Endothelial cell of umbilical vein (primary cell): ENCODE measurements at regions not wholly inside any gene's neighbourhood (a gene's known extent, or its start where the extent isn't known, plus 50 kb on each side); places are given as distances from the start of the nearest gene placed in this dataset.
A peak's percentile ranks its signal among the peaks of the same experiment; 100 is the strongest.

Experiments
- BruUV-seq: library from RNA; stranded (reverse); fragments of 400-500 nt; replicated peaks from 2 replicates; lab custom pipeline; 2021; lab: Mats Ljungman, UMichigan
- CTCF ChIA-PET: fragments of 300-600, 350-600 bp; sonication (Branson Sonifier 250); formaldehyde crosslinking; loops from one replicate; lab custom pipeline; 2021; ENCODE audit warnings: antibody characterized with exemption, inconsistent platforms; lab: Charles Lee
- POLR2A ChIA-PET: fragments of 300-600, 350-600 bp; sonication (Branson Sonifier 250); formaldehyde crosslinking; loops from one replicate; lab custom pipeline; 2021; ENCODE audit warnings: antibody characterized with exemption, inconsistent platforms; lab: Charles Lee
- DNase-seq: peaks from one replicate; pipeline ENCODE4 v3.0.0-alpha.2; 2011; ENCODE audit warnings: low read depth, low spot score
- FAIRE-seq: peaks from 2 replicates; lab custom pipeline; 2011; peaks lifted over from hg19 to GRCh38; lab: Jason Lieb, UNC
- H2AFZ ChIP-seq: 2 replicates; pipeline ENCODE4 v1.6.0; 2012; ENCODE audit warnings: low read depth, low read length, control low read depth, inconsistent platforms
- H3K27ac ChIP-seq: 2 replicates; pipeline ENCODE4 v1.5.1; 2011; ENCODE audit warnings: low read depth, mild to moderate bottlenecking, control low read depth, low read length, moderate library complexity; ENCODE audit not compliant: insufficient read depth
- H3K27me3 ChIP-seq, 2 experiments: 2 replicates each; pipeline versions ENCODE4 v1.6.0 to v1.6.1; 2011; ENCODE audit warnings: low read length in 2 of 2, mixed read lengths in 1 of 2; ENCODE audit not compliant: control insufficient read depth in 2 of 2, insufficient read depth in 2 of 2
- H3K36me3 ChIP-seq, 2 experiments: 2 replicates in 1 of 2; 3 replicates in 1 of 2; pipeline ENCODE4 v1.5.1; 2011; ENCODE audit warnings: low read length in 2 of 2, mild to moderate bottlenecking in 1 of 2, moderate library complexity in 1 of 2; ENCODE audit not compliant: control insufficient read depth in 2 of 2, insufficient read depth in 2 of 2; ENCODE audit errors: extremely low read depth in 1 of 2
- H3K4me1 ChIP-seq: 3 replicates; pipeline ENCODE4 v1.5.1; 2011; ENCODE audit warnings: mild to moderate bottlenecking, low read length; ENCODE audit not compliant: control insufficient read depth, insufficient read depth; ENCODE audit errors: extremely low read depth
- H3K4me2 ChIP-seq: 2 replicates; pipeline ENCODE4 v1.6.1; 2011; ENCODE audit warnings: low read length, control low read depth, mixed read lengths; ENCODE audit not compliant: insufficient read depth
- H3K4me3 ChIP-seq, 3 experiments: fragments of 200-600 bp in 1 of 3; sonication (generic), shearing (Covaris generic) in 1 of 3; replicated peaks in 1 of 3; 2 replicates each; pipeline ENCODE4 v1.5.1; 2011 to 2016; ENCODE audit warnings: control low read depth in 3 of 3, low read length in 3 of 3, mild to moderate bottlenecking in 2 of 3, inconsistent platforms in 1 of 3, low read depth in 1 of 3, moderate library complexity in 1 of 3; ENCODE audit not compliant: insufficient read depth in 1 of 3
- H3K79me2 ChIP-seq: 2 replicates; pipeline ENCODE4 v1.6.0; 2012; ENCODE audit warnings: low read length, inconsistent platforms; ENCODE audit not compliant: control insufficient read depth, insufficient read depth
- H3K9ac ChIP-seq: replicated peaks from 2 replicates; pipeline ENCODE3; 2011; ENCODE audit warnings: low read length, control low read depth; ENCODE audit not compliant: insufficient read depth; ENCODE audit errors: extremely low read depth
- H3K9me1 ChIP-seq: replicated peaks from 3 replicates; pipeline ENCODE4 v1.6.0; 2011; ENCODE audit warnings: mild to moderate bottlenecking, low read length; ENCODE audit not compliant: control insufficient read depth, insufficient read depth; ENCODE audit errors: extremely low read depth
- H3K9me3 ChIP-seq: replicated peaks from 2 replicates; pipeline ENCODE4 v1.5.1; 2012; ENCODE audit warnings: low read length, inconsistent platforms; ENCODE audit not compliant: control insufficient read depth, insufficient read depth
- H4K20me1 ChIP-seq: replicated peaks from 2 replicates; pipeline ENCODE3; 2011; ENCODE audit warnings: mild to moderate bottlenecking, low read length; ENCODE audit not compliant: control insufficient read depth, insufficient read depth; ENCODE audit errors: extremely low read depth
- JUN ChIP-seq: IDR thresholded peaks from 2 replicates; pipeline ENCODE4 v1.6.1; 2011; ENCODE audit warnings: borderline replicate concordance, low read depth; ENCODE audit not compliant: insufficient read length, insufficient read depth
- MYC ChIP-seq: IDR thresholded peaks from one replicate; pipeline ENCODE4 v1.6.1; 2011; ENCODE audit warnings: mild to moderate bottlenecking, low read depth, low read length
- POLR2A ChIP-seq: IDR thresholded peaks from 2 replicates; pipeline ENCODE4 v1.6.1; 2012; ENCODE audit warnings: low read depth, mild to moderate bottlenecking, control low read depth, low read length
- POLR2AphosphoS5 ChIP-seq: IDR thresholded peaks from 2 replicates; pipeline ENCODE4 v1.6.1; 2012; ENCODE audit warnings: low read depth, mild to moderate bottlenecking, control low read depth, low read length, moderate library complexity; ENCODE audit not compliant: insufficient read depth
- dilution Hi-C: fragments of 300-500 bp; cut with MboI; formaldehyde crosslinking; loops from one replicate; pipeline ENCODE4 v1.15.0; 2019; ENCODE audit warnings: low sequenced_read_pairs; ENCODE audit not compliant: extremely low pct_ligation_motif_present
- intact Hi-C: fragments of 100-400 bp; cut with micrococcal nuclease; formaldehyde crosslinking; loops from one replicate; pipeline ENCODE4 v1.10.0; 2022
- TF ChIP-seq, protein P1 (sequence below): IDR thresholded peaks from 2 replicates; pipeline ENCODE4 v1.6.1; 2011; ENCODE audit not compliant: insufficient read depth, insufficient read length

DNA sequence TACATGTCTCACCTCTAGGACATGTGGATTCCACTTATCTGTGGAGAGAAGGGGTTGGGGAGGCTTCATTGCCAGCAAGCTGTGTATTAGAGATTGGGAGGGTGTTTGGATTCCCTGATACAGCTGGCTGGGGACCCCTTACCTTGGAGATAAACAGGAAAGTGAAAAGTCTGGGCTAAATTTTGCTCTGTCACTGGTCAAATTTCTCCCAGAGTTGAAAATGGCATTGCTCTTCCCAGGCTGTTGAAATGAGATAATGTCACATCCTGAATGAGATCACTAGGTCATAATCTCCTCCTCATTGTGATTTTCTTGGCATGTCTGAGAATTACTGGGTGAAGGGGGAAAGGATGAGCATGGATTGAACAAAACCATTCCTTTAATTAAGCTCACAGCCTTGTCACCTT lies 265.0 kb upstream of the PARD3B start:
- Histone ChIP-seq H3K9ac (no peak overlapping the region), H3K27ac (no peak overlapping the region), H3K4me1 (no peaks in the 10 kb centered on the region), H3K9me1 (no peaks in the 10 kb centered on the region), H3K36me3 (no peaks in the 10 kb centered on the region), H3K4me2 (no peak overlapping the region), H3K27me3 (peaks cover 7% of the 10 kb centered on the region in 2 experiments), H2AFZ (no peak overlapping the region), H4K20me1 (no peaks in the 10 kb centered on the region), H3K79me2 (no peaks in the 10 kb centered on the region), H3K4me3 (no peak overlapping the region), H3K9me3 (no peaks in the 10 kb centered on the region)
- FAIRE-seq (no peak), DNase-seq (peak; percentile 26)
- intact Hi-C loops, result no loop called here
- ChIA-PET CTCF (no interaction called here), POLR2A (no interaction called here)
- dilution Hi-C loops, result no loop called here
- TF ChIP-seq JUN, result peak; percentile 42
- no peak for TF ChIP-seq MYC
- no TSS peak for BruUV-seq

DNA sequence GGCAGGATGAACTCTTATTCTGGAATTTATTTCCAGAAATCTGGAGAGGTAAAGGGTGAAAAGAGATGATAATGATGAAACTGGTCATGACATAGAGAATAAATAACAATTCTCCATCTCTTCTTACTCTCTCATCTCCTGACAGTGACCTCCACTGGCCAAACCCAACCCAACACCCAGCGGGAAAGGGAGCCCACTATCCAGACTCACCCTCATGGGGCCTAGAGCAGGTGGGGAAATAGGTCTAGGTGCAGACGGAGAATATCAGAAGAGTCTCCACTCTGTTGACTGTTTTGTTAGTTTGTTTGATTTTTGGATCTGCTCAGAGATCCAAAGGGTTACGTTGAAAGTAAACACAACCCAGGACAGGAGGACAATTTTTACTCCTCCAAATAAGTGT lies 263.2 kb upstream of the PARD3B start:
- no peak overlapping the region for H3K27ac ChIP-seq
- intact Hi-C loops (no loop called here), dilution Hi-C loops (no loop called here)
- DNase-seq (no peak), FAIRE-seq (no peak)
- H3K79me2 ChIP-seq, result no peaks in the 10 kb centered on the region
- ChIA-PET CTCF (no interaction called here), POLR2A (no interaction called here)
- peaks cover 0 to 7% of the 10 kb centered on the region in 2 experiments for H3K27me3 ChIP-seq
- no peaks in the 10 kb centered on the region for H3K9me3 ChIP-seq
- H3K4me2 ChIP-seq, result no peak overlapping the region
- TF ChIP-seq POLR2AphosphoS5, result no peak
- TF ChIP-seq POLR2A, result no peak
- TF ChIP-seq, protein P1, sequence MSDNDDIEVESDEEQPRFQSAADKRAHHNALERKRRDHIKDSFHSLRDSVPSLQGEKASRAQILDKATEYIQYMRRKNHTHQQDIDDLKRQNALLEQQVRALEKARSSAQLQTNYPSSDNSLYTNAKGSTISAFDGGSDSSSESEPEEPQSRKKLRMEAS, result no peak
- H3K9ac ChIP-seq, result no peak overlapping the region
- no peaks in the 10 kb centered on the region for H3K9me1 ChIP-seq
- no peaks in the 10 kb centered on the region for H3K36me3 ChIP-seq
- BruUV-seq, result no TSS peak
- H3K4me1 ChIP-seq, result no peaks in the 10 kb centered on the region
- no peak overlapping the region for H2AFZ ChIP-seq
- no peaks in the 10 kb centered on the region for H4K20me1 ChIP-seq
- no peak overlapping the region for H3K4me3 ChIP-seq
